ENCODE measurements at regions not wholly inside any gene's neighbourhood (a gene's known extent, or its start where the extent isn't known, plus 50 kb on each side); places are given as distances from the start of the nearest gene placed in this dataset.

DNA sequence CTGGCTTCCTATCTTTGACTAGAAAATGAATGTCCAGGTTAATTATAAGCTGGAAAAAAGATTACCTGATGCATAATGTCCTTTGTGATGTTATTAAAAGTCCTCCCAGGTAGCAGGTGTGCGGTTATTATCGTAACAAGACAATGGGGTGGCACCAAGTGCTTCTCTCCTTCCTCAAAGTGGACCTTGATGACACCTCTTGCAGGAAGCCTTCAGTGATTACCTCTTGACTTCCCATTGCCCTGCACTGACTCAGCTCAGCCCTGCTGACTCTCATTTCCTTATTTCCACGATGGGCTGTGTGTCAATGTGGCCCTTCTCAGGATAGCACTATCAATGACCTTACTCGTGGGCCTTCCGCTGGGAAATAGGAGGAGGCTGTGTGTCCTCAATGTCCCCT lies 477.4 kb upstream of the CCL2 start:
- Mint-ChIP-seq H3K4me3 (no peak overlapping the region), H3K36me3 (ENCODE audit: low read depth) (no peaks in the 10 kb centered on the region), H3K27me3 (ENCODE audit: low read depth) (peaks cover under 1% of the 10 kb centered on the region), H3K4me1 (ENCODE audit: low read depth) (no peaks in the 10 kb centered on the region), H3K27ac (no peak overlapping the region), H3K9me3 (ENCODE audit: insufficient read depth) (no peaks in the 10 kb centered on the region)
- DNase-seq (no peak), ATAC-seq (no peak)
- CTCF ChIA-PET = interaction anchor here (5.1 kb wide), 1 partner anchor 368 kb away, joined by 38 read pairs; no protein-coding TSS in a partner anchor
- POLR2A ChIA-PET = no interaction called here

DNA sequence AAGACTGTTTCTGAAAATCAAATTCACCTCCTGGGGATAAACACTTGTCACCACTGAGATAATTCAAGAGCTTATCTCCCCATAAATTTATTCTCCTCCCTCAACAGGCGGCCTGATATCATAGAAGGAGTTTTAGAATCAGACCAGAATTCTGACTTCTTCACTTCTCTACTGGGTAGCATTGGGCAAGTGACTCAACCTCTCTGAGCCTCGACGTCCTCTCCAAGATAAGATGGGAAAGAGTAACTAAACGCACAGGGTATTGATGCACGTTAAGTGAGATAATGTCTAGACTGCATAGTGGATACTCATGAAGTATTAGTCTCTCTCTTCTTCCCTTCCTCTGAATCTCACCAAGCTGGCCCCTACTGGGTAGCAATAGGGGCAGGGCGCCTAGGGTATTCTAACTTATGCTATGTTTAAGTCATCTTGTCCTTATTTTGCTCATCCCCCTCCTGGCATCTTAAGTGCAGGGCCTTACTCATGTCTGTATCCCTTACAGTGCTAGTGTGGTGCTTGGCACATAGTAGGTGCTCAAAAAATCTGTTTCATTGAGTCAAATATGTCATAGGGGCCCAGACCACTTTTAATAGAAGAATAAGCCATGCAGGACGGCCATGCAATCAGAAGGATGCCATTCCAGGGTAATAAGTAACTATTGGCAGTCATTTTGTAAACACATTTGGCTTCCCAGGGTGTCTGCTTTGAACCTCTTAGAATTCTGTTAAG lies 476.4 kb upstream of the CCL2 start:
- ChIA-PET CTCF (interaction anchor here (0.8 to 5.1 kb wide), 10 partner anchors 9 to 583 kb away, joined by 3 to 38 read pairs (median 4); no protein-coding TSS in a partner anchor), POLR2A (no interaction called here)
- Mint-ChIP-seq H3K9me3 (ENCODE audit: insufficient read depth) (no peaks in the 10 kb centered on the region), H3K4me3 (no peak overlapping the region), H3K27me3 (ENCODE audit: low read depth) (peaks cover 6% of the 10 kb centered on the region), H3K36me3 (ENCODE audit: low read depth) (no peaks in the 10 kb centered on the region), H3K4me1 (ENCODE audit: low read depth) (no peaks in the 10 kb centered on the region), H3K27ac (no peak overlapping the region)
- ATAC-seq (no peak), DNase-seq (no peak)

DNA sequence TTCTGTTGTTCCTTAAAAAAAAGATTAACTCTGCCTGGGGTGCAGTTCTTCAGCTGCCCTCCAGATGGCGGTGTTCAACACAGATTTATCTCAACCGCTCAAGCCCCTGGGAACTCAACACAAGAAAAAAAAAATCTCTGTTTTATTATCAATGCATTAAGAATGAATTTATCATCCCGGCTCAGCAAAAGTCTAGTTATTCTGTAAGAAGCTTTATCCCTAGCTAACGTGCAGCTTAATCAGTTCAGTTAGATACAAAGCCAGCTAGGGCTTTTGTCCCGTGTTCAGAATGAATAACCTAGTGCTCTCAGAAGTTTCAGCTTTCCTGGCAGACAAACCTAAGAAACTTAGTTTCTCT lies 475.9 kb upstream of the CCL2 start:
- H3K36me3 Mint-ChIP-seq (ENCODE audit: low read depth) = no peaks in the 10 kb centered on the region
- peaks cover 6% of the 10 kb centered on the region for H3K27me3 Mint-ChIP-seq (ENCODE audit: low read depth)
- POLR2A ChIA-PET = no interaction called here
- H3K4me1 Mint-ChIP-seq (ENCODE audit: low read depth) = no peaks in the 10 kb centered on the region
- ATAC-seq (no peak), DNase-seq (peak; percentile 55)
- no peak overlapping the region for H3K4me3 Mint-ChIP-seq
- no peaks in the 10 kb centered on the region for H3K9me3 Mint-ChIP-seq (ENCODE audit: insufficient read depth)
- CTCF ChIA-PET = interaction anchor here (0.8 to 5.1 kb wide), 10 partner anchors 9 to 582 kb away, joined by 3 to 38 read pairs (median 4); no protein-coding TSS in a partner anchor
- no peak overlapping the region for H3K27ac Mint-ChIP-seq

- H3K4me1 Mint-ChIP-seq (ENCODE audit: low read depth) = no peaks in the 10 kb centered on the region
- CTCF ChIA-PET = no interaction called here
- H3K27ac Mint-ChIP-seq = no peak overlapping the region
- H3K4me3 Mint-ChIP-seq = no peak overlapping the region
- H3K9me3 Mint-ChIP-seq (ENCODE audit: insufficient read depth) = no peaks in the 10 kb centered on the region
- ATAC-seq (no peak), DNase-seq (no peak)
- POLR2A ChIA-PET = no interaction called here
- H3K36me3 Mint-ChIP-seq (ENCODE audit: low read depth) = no peaks in the 10 kb centered on the region
- H3K27me3 Mint-ChIP-seq (ENCODE audit: low read depth) = peaks cover 15% of the 10 kb centered on the region
Measured at GRCh38 chr17:33785281-33785680, 469.8 kb upstream of the CCL2 start.

GRCh38 chr17:33786478-33786877 lies 468.6 kb upstream of the CCL2 start:
- H3K27ac Mint-ChIP-seq = no peak overlapping the region
- CTCF ChIA-PET = no interaction called here
- ATAC-seq (no peak), DNase-seq (no peak)
- H3K9me3 Mint-ChIP-seq (ENCODE audit: insufficient read depth) = no peaks in the 10 kb centered on the region
- no peaks in the 10 kb centered on the region for H3K4me1 Mint-ChIP-seq (ENCODE audit: low read depth)
- peaks cover 15% of the 10 kb centered on the region for H3K27me3 Mint-ChIP-seq (ENCODE audit: low read depth)
- H3K36me3 Mint-ChIP-seq (ENCODE audit: low read depth) = no peaks in the 10 kb centered on the region
- no peak overlapping the region for H3K4me3 Mint-ChIP-seq
- POLR2A ChIA-PET = no interaction called here

- ChIA-PET CTCF (no interaction called here), POLR2A (no interaction called here)
- H3K27ac Mint-ChIP-seq = no peak overlapping the region
- no peak overlapping the region for H3K4me3 Mint-ChIP-seq
- DNase-seq = no peak
- H3K36me3 Mint-ChIP-seq (ENCODE audit: low read depth) = no peaks in the 10 kb centered on the region
- no peak for ATAC-seq
- no peaks in the 10 kb centered on the region for H3K9me3 Mint-ChIP-seq (ENCODE audit: insufficient read depth)
- H3K27me3 Mint-ChIP-seq (ENCODE audit: low read depth) = peaks cover 12% of the 10 kb centered on the region
- no peaks in the 10 kb centered on the region for H3K4me1 Mint-ChIP-seq (ENCODE audit: low read depth)
Measured at GRCh38 chr17:33789658-33790057, 465.4 kb upstream of the CCL2 start.

DNA sequence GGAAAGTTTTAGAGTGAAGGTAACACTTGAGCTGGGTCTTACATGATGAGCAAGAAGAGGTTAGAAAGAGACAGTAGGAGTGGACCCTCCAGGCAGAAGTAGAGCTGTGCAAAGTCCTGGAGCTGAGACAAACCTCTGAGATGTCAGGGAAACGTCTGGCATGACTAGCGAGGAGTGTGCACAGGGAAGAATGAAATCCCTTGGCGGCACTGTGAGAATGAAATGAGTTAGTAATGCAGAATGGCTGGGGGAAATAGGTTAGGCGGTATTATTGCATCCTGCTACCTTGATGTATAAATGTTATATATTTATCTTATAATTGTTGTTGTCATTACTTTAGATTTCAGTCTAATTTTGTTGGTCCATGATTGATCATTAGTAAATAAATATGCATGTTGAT lies 457.9 kb upstream of the CCL2 start:
- DNase-seq (no peak), ATAC-seq (no peak)
- Mint-ChIP-seq H3K4me3 (no peak overlapping the region), H3K27me3 (ENCODE audit: low read depth) (peaks cover 3% of the 10 kb centered on the region), H3K36me3 (ENCODE audit: low read depth) (no peaks in the 10 kb centered on the region), H3K9me3 (ENCODE audit: insufficient read depth) (no peaks in the 10 kb centered on the region), H3K4me1 (ENCODE audit: low read depth) (no peaks in the 10 kb centered on the region), H3K27ac (no peak overlapping the region)
- ChIA-PET POLR2A (no interaction called here), CTCF (no interaction called here)

- Mint-ChIP-seq H3K4me3 (no peak overlapping the region), H3K27me3 (ENCODE audit: low read depth) (peaks cover 6% of the 10 kb centered on the region), H3K9me3 (ENCODE audit: insufficient read depth) (no peaks in the 10 kb centered on the region), H3K27ac (no peak overlapping the region), H3K4me1 (ENCODE audit: low read depth) (no peaks in the 10 kb centered on the region), H3K36me3 (ENCODE audit: low read depth) (no peaks in the 10 kb centered on the region)
- no peak for ATAC-seq
- no peak for DNase-seq
- CTCF ChIA-PET = no interaction called here
- POLR2A ChIA-PET = no interaction called here
Measured at GRCh38 chr17:33798308-33798707, 456.8 kb upstream of the CCL2 start.

GRCh38 chr17:33802349-33803198 lies 452.5 kb upstream of the CCL2 start:
- Mint-ChIP-seq H3K4me1 (ENCODE audit: low read depth) (no peaks in the 10 kb centered on the region), H3K27me3 (ENCODE audit: low read depth) (peaks cover 13% of the 10 kb centered on the region), H3K4me3 (no peak overlapping the region), H3K27ac (no peak overlapping the region), H3K9me3 (ENCODE audit: insufficient read depth) (no peaks in the 10 kb centered on the region), H3K36me3 (ENCODE audit: low read depth) (no peaks in the 10 kb centered on the region)
- DNase-seq (no peak), ATAC-seq (no peak)
- CTCF ChIA-PET = no interaction called here
- POLR2A ChIA-PET = no interaction called here

- Mint-ChIP-seq H3K4me1 (ENCODE audit: low read depth) (no peaks in the 10 kb centered on the region), H3K36me3 (ENCODE audit: low read depth) (no peaks in the 10 kb centered on the region), H3K27me3 (ENCODE audit: low read depth) (peaks cover 13% of the 10 kb centered on the region), H3K27ac (no peak overlapping the region), H3K4me3 (no peak overlapping the region), H3K9me3 (ENCODE audit: insufficient read depth) (no peaks in the 10 kb centered on the region)
- DNase-seq (no peak), ATAC-seq (no peak)
- ChIA-PET CTCF (no interaction called here), POLR2A (no interaction called here)
Measured at GRCh38 chr17:33803199-33803685, 451.8 kb upstream of the CCL2 start.

- no peaks in the 10 kb centered on the region for H3K9me3 Mint-ChIP-seq (ENCODE audit: insufficient read depth)
- H3K27ac Mint-ChIP-seq = no peak overlapping the region
- no peaks in the 10 kb centered on the region for H3K36me3 Mint-ChIP-seq (ENCODE audit: low read depth)
- ChIA-PET CTCF (no interaction called here), POLR2A (no interaction called here)
- ATAC-seq (no peak), DNase-seq (no peak)
- no peak overlapping the region for H3K4me3 Mint-ChIP-seq
- peaks cover 13% of the 10 kb centered on the region for H3K27me3 Mint-ChIP-seq (ENCODE audit: low read depth)
- H3K4me1 Mint-ChIP-seq (ENCODE audit: low read depth) = no peaks in the 10 kb centered on the region
Measured at GRCh38 chr17:33803686-33804085, 451.4 kb upstream of the CCL2 start.

GRCh38 chr17:33804401-33804800 lies 450.7 kb upstream of the CCL2 start:
- no peaks in the 10 kb centered on the region for H3K36me3 Mint-ChIP-seq (ENCODE audit: low read depth)
- no peak for ATAC-seq
- ChIA-PET CTCF (interaction anchor here (0.6 kb wide), 1 partner anchor 431 kb away, joined by 3 read pairs; no protein-coding TSS in a partner anchor), POLR2A (no interaction called here)
- H3K27me3 Mint-ChIP-seq (ENCODE audit: low read depth) = peaks cover 13% of the 10 kb centered on the region
- H3K4me1 Mint-ChIP-seq (ENCODE audit: low read depth) = no peaks in the 10 kb centered on the region
- no peaks in the 10 kb centered on the region for H3K9me3 Mint-ChIP-seq (ENCODE audit: insufficient read depth)
- no peak overlapping the region for H3K4me3 Mint-ChIP-seq
- no peak for DNase-seq
- H3K27ac Mint-ChIP-seq = no peak overlapping the region

All from activated CD8-positive, alpha-beta T cell treated with anti-CD3 and anti-CD28 coated beads, Interleukin-2, amount 10 ng/mL, durations not matched to agents 7 days and 5 days (primary cell).